ENCODE measurements at regions not wholly inside any gene's neighbourhood (a gene's known extent, or its start where the extent isn't known, plus 50 kb on each side); places are given as distances from the start of the nearest gene placed in this dataset.

- H3K36me3 ChIP-seq (ENCODE audit: control insufficient read depth, insufficient read depth, low read length, severe bottlenecking): no peaks in the 10 kb centered on the region
- H3K9me3 ChIP-seq (ENCODE audit: control insufficient read depth, low read length): no peaks in the 10 kb centered on the region
- H3K9ac ChIP-seq (ENCODE audit: low read length): no peak overlapping the region
- DNase-seq (ENCODE audit: low read depth): no peak
- no peaks in the 10 kb centered on the region for H3K27me3 ChIP-seq (replicated peaks; ENCODE audit: control insufficient read depth, insufficient read depth, low read length)
- H3K4me1 ChIP-seq (ENCODE audit: control insufficient read depth, insufficient read depth, low read length): no peaks in the 10 kb centered on the region
- H3K4me3 ChIP-seq (ENCODE audit: low read length): no peak overlapping the region
Measured at GRCh38 chr4:129897111-129897510, 801.2 kb downstream of the C4orf33 start.

- Histone ChIP-seq H3K4me3 (ENCODE audit: low read length) (no peak overlapping the region), H3K36me3 (ENCODE audit: control insufficient read depth, insufficient read depth, low read length, severe bottlenecking) (no peaks in the 10 kb centered on the region), H3K9ac (ENCODE audit: low read length) (no peak overlapping the region), H3K4me1 (ENCODE audit: control insufficient read depth, insufficient read depth, low read length) (no peaks in the 10 kb centered on the region), H3K9me3 (ENCODE audit: control insufficient read depth, low read length) (no peaks in the 10 kb centered on the region), H3K27me3 (replicated peaks; ENCODE audit: control insufficient read depth, insufficient read depth, low read length) (no peaks in the 10 kb centered on the region)
- DNase-seq (ENCODE audit: low read depth): no peak
Measured at GRCh38 chr4:129899849-129900248, 803.9 kb downstream of the C4orf33 start.

GRCh38 chr4:129900430-129900953, 804.5 kb downstream of the C4orf33 start:
- no peak for DNase-seq (ENCODE audit: low read depth)
- Histone ChIP-seq H3K27me3 (replicated peaks; ENCODE audit: control insufficient read depth, insufficient read depth, low read length) (no peaks in the 10 kb centered on the region), H3K4me3 (ENCODE audit: low read length) (no peak overlapping the region), H3K4me1 (ENCODE audit: control insufficient read depth, insufficient read depth, low read length) (no peaks in the 10 kb centered on the region), H3K9me3 (ENCODE audit: control insufficient read depth, low read length) (no peaks in the 10 kb centered on the region), H3K36me3 (ENCODE audit: control insufficient read depth, insufficient read depth, low read length, severe bottlenecking) (no peaks in the 10 kb centered on the region), H3K9ac (ENCODE audit: low read length) (no peak overlapping the region)

- no peaks in the 10 kb centered on the region for H3K36me3 ChIP-seq (ENCODE audit: control insufficient read depth, insufficient read depth, low read length, severe bottlenecking)
- no peak for DNase-seq (ENCODE audit: low read depth)
- H3K9me3 ChIP-seq (ENCODE audit: control insufficient read depth, low read length): no peaks in the 10 kb centered on the region
- no peaks in the 10 kb centered on the region for H3K27me3 ChIP-seq (replicated peaks; ENCODE audit: control insufficient read depth, insufficient read depth, low read length)
- no peaks in the 10 kb centered on the region for H3K4me1 ChIP-seq (ENCODE audit: control insufficient read depth, insufficient read depth, low read length)
- no peak overlapping the region for H3K4me3 ChIP-seq (ENCODE audit: low read length)
- no peak overlapping the region for H3K9ac ChIP-seq (ENCODE audit: low read length)
Measured at GRCh38 chr4:129901205-129901604, 805.3 kb downstream of the C4orf33 start.

GRCh38 chr4:129903861-129904260, 807.9 kb downstream of the C4orf33 start:
- no peak for DNase-seq (ENCODE audit: low read depth)
- H3K36me3 ChIP-seq (ENCODE audit: control insufficient read depth, insufficient read depth, low read length, severe bottlenecking): no peaks in the 10 kb centered on the region
- no peaks in the 10 kb centered on the region for H3K4me1 ChIP-seq (ENCODE audit: control insufficient read depth, insufficient read depth, low read length)
- no peaks in the 10 kb centered on the region for H3K9me3 ChIP-seq (ENCODE audit: control insufficient read depth, low read length)
- no peaks in the 10 kb centered on the region for H3K27me3 ChIP-seq (replicated peaks; ENCODE audit: control insufficient read depth, insufficient read depth, low read length)
- no peak overlapping the region for H3K4me3 ChIP-seq (ENCODE audit: low read length)
- H3K9ac ChIP-seq (ENCODE audit: low read length): no peak overlapping the region

GRCh38 chr4:129905256-129905655, 809.3 kb downstream of the C4orf33 start:
- no peak overlapping the region for H3K4me3 ChIP-seq (ENCODE audit: low read length)
- no peaks in the 10 kb centered on the region for H3K9me3 ChIP-seq (ENCODE audit: control insufficient read depth, low read length)
- no peaks in the 10 kb centered on the region for H3K4me1 ChIP-seq (ENCODE audit: control insufficient read depth, insufficient read depth, low read length)
- H3K27me3 ChIP-seq (replicated peaks; ENCODE audit: control insufficient read depth, insufficient read depth, low read length): no peaks in the 10 kb centered on the region
- DNase-seq (ENCODE audit: low read depth): no peak
- no peak overlapping the region for H3K9ac ChIP-seq (ENCODE audit: low read length)
- H3K36me3 ChIP-seq (ENCODE audit: control insufficient read depth, insufficient read depth, low read length, severe bottlenecking): no peaks in the 10 kb centered on the region

GRCh38 chr4:129908117-129908516, 812.2 kb downstream of the C4orf33 start:
- Histone ChIP-seq H3K9ac (ENCODE audit: low read length) (no peak overlapping the region), H3K4me1 (ENCODE audit: control insufficient read depth, insufficient read depth, low read length) (no peaks in the 10 kb centered on the region), H3K27me3 (replicated peaks; ENCODE audit: control insufficient read depth, insufficient read depth, low read length) (no peaks in the 10 kb centered on the region), H3K9me3 (ENCODE audit: control insufficient read depth, low read length) (no peaks in the 10 kb centered on the region), H3K4me3 (ENCODE audit: low read length) (no peak overlapping the region), H3K36me3 (ENCODE audit: control insufficient read depth, insufficient read depth, low read length, severe bottlenecking) (no peaks in the 10 kb centered on the region)
- no peak for DNase-seq (ENCODE audit: low read depth)

- no peaks in the 10 kb centered on the region for H3K27me3 ChIP-seq (replicated peaks; ENCODE audit: control insufficient read depth, insufficient read depth, low read length)
- no peak for DNase-seq (ENCODE audit: low read depth)
Measured at GRCh38 chr4:129916991-129917390, 821.0 kb downstream of the C4orf33 start.

GRCh38 chr4:129917651-129918050, 821.7 kb downstream of the C4orf33 start:
- Histone ChIP-seq H3K4me3 (ENCODE audit: low read length) (no peak overlapping the region), H3K9ac (ENCODE audit: low read length) (no peak overlapping the region), H3K27me3 (replicated peaks; ENCODE audit: control insufficient read depth, insufficient read depth, low read length) (no peaks in the 10 kb centered on the region), H3K36me3 (ENCODE audit: control insufficient read depth, insufficient read depth, low read length, severe bottlenecking) (no peaks in the 10 kb centered on the region), H3K9me3 (ENCODE audit: control insufficient read depth, low read length) (no peaks in the 10 kb centered on the region), H3K4me1 (ENCODE audit: control insufficient read depth, insufficient read depth, low read length) (no peaks in the 10 kb centered on the region)
- DNase-seq (ENCODE audit: low read depth): no peak

More at GRCh38 chr4:129916991-129917390, 821.0 kb downstream of the C4orf33 start:
- H3K36me3 ChIP-seq (ENCODE audit: control insufficient read depth, insufficient read depth, low read length, severe bottlenecking): no peaks in the 10 kb centered on the region
- H3K4me3 ChIP-seq (ENCODE audit: low read length): no peak overlapping the region
- no peak overlapping the region for H3K9ac ChIP-seq (ENCODE audit: low read length)
- H3K4me1 ChIP-seq (ENCODE audit: control insufficient read depth, insufficient read depth, low read length): no peaks in the 10 kb centered on the region
- H3K9me3 ChIP-seq (ENCODE audit: control insufficient read depth, low read length): no peaks in the 10 kb centered on the region

GRCh38 chr4:129926936-129927335, 831.0 kb downstream of the C4orf33 start:
- DNase-seq (ENCODE audit: low read depth): peak; percentile 61
- no peaks in the 10 kb centered on the region for H3K9me3 ChIP-seq (ENCODE audit: control insufficient read depth, low read length)
- no peaks in the 10 kb centered on the region for H3K27me3 ChIP-seq (replicated peaks; ENCODE audit: control insufficient read depth, insufficient read depth, low read length)
- H3K36me3 ChIP-seq (ENCODE audit: control insufficient read depth, insufficient read depth, low read length, severe bottlenecking): no peaks in the 10 kb centered on the region
- no peaks in the 10 kb centered on the region for H3K4me1 ChIP-seq (ENCODE audit: control insufficient read depth, insufficient read depth, low read length)
- no peak overlapping the region for H3K4me3 ChIP-seq (ENCODE audit: low read length)
- H3K9ac ChIP-seq (ENCODE audit: low read length): no peak overlapping the region

GRCh38 chr4:129929052-129929451, 833.1 kb downstream of the C4orf33 start:
- H3K36me3 ChIP-seq (ENCODE audit: control insufficient read depth, insufficient read depth, low read length, severe bottlenecking): no peaks in the 10 kb centered on the region
- DNase-seq (ENCODE audit: low read depth): peak; percentile 29

GRCh38 chr4:129929984-129930383, 834.0 kb downstream of the C4orf33 start:
- H3K4me1 ChIP-seq (ENCODE audit: control insufficient read depth, insufficient read depth, low read length): no peaks in the 10 kb centered on the region
- no peak overlapping the region for H3K9ac ChIP-seq (ENCODE audit: low read length)
- no peaks in the 10 kb centered on the region for H3K9me3 ChIP-seq (ENCODE audit: control insufficient read depth, low read length)
- DNase-seq (ENCODE audit: low read depth): no peak
- H3K27me3 ChIP-seq (replicated peaks; ENCODE audit: control insufficient read depth, insufficient read depth, low read length): no peaks in the 10 kb centered on the region
- no peaks in the 10 kb centered on the region for H3K36me3 ChIP-seq (ENCODE audit: control insufficient read depth, insufficient read depth, low read length, severe bottlenecking)
- H3K4me3 ChIP-seq (ENCODE audit: low read length): no peak overlapping the region

More at GRCh38 chr4:129929052-129929451, 833.1 kb downstream of the C4orf33 start:
- Histone ChIP-seq H3K4me3 (ENCODE audit: low read length) (no peak overlapping the region), H3K27me3 (replicated peaks; ENCODE audit: control insufficient read depth, insufficient read depth, low read length) (no peaks in the 10 kb centered on the region), H3K9ac (ENCODE audit: low read length) (no peak overlapping the region), H3K4me1 (ENCODE audit: control insufficient read depth, insufficient read depth, low read length) (no peaks in the 10 kb centered on the region), H3K9me3 (ENCODE audit: control insufficient read depth, low read length) (no peaks in the 10 kb centered on the region)

All from adipocyte (in vitro differentiated cells).